HG03097 (cell line): ENCODE measurements at regions not wholly inside any gene's neighbourhood (a gene's known extent, or its start where the extent isn't known, plus 50 kb on each side); places are given as distances from the start of the nearest gene placed in this dataset.
"Not testable (repeated sequence)": the region's sequence is repeated elsewhere in the genome, so short reads cannot be mapped to it uniquely, and the experiment has no call there.

Source experiments
- ATAC-seq: cut with Tn5 transposase; IDR thresholded peaks from one replicate; pipeline ENCODE4 v1.9.1; 2021; ENCODE audit not compliant: unreplicated experiment, low FRiP score

DNA sequence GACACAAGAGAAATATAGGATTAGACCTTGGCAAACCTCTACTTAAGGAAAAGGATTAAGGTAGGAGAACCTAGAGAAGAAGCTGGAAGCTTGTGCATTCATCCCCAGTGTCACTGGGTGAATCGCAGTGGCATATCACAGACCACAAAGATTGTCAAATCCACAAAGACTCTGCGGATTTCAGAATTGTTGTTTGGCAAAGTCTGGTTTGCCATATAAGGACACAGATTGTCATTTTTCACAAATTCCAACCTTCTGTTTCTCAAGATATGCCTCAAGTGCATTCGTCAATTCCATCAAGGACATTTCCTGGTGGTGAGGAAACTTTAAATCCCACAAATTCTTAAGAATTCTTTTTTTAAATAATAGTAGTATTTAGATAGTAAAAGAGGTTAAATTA lies 395.1 kb upstream of the PAPPA start:
- no peak for ATAC-seq

- ATAC-seq: no peak
These were observed 394.2 kb upstream of the PAPPA start for GRCh38 chr9:115759426-115759825.

GRCh38 chr9:115764645-115765044 lies 388.9 kb upstream of the PAPPA start:
- no peak for ATAC-seq

DNA sequence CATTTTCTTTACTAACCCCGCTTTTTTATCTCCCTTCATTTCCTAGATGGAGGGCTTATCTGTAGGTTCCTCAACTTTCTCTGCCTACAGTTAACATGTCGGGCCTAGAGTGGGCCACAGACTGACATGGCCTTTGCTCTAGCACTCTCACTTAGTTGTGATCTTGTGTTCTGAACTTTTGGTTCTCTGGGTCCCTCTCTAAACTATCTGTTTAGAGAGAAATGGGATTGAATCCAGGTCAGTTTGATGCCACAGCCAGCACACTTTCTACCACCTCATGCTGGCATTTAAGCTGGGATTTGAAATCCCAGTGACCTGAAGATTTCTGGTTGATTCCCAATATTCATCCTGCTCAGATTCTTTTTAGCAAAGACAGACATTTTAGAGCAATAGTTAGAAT lies 388.5 kb upstream of the PAPPA start:
- no peak for ATAC-seq

- ATAC-seq: no peak
These were observed 387.1 kb upstream of the PAPPA start for GRCh38 chr9:115766370-115766955.

GRCh38 chr9:115770521-115770920 lies 383.1 kb upstream of the PAPPA start:
- ATAC-seq: no peak

DNA sequence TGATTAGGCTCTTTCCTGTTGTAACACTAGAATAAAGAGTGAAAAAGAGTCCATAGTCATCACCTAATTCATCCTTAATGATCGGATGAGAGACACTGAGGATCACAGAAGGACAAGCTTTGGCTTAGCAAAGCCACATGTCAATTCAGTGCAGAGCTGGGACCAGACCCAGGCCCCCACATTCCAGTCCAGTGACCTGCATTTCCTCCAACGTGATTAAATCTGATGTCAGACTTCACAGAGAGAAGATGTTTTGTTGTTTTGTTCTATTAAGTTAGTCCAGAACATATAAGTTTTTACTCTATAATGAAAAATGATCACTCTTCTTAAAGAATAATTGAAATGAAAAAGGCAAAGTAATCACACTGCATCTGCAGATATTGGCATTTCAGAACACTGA lies 377.9 kb upstream of the PAPPA start:
- ATAC-seq: no peak

- no peak for ATAC-seq
These were observed 376.0 kb upstream of the PAPPA start for GRCh38 chr9:115777610-115778009.

- ATAC-seq: no peak
These were observed 372.4 kb upstream of the PAPPA start for GRCh38 chr9:115781070-115781736.

- ATAC-seq: no peak
These were observed 367.3 kb upstream of the PAPPA start for GRCh38 chr9:115786321-115786720.

DNA sequence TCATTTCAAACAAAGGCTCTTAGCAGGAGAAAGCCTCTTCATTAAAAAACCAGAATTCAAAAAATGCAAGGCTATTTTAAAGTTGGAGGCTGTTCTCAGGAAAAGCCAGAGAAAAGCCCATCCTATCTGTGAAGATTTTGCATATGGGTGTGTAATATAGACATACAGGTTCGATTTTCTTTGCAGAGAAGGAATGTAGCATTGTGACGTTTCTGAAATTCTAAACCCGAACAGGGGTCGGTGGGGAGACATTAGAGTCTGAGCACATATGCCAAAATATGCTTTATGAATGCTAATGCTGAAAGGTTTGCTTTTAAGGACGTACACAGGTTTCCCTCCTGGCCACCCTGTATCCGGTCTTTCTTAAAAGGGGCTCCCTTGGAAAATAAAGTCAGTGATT lies 363.1 kb upstream of the PAPPA start:
- ATAC-seq: no peak

GRCh38 chr9:115794921-115795475 lies 358.6 kb upstream of the PAPPA start:
- no peak for ATAC-seq

GRCh38 chr9:115799734-115800133 lies 353.9 kb upstream of the PAPPA start:
- ATAC-seq: no peak

DNA sequence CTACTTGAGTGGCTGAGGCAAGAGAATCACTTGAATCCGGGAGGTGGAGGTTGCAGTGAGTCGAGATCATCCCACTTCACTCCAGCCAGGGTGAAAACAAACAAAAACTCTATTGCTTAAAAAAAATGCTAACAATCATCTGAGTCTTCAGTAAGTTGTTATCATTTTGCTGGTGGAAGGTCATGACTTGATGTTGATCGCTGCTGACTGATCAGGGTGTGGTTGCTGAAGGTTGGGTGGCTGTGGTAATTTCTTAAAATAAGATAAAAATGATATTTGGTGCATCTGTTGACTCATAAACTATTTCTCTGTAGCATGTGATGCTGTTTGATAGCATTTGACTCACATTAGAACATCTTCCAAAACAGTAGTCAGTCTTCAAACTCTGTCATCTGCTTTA lies 349.4 kb upstream of the PAPPA start:
- ATAC-seq: no peak

DNA sequence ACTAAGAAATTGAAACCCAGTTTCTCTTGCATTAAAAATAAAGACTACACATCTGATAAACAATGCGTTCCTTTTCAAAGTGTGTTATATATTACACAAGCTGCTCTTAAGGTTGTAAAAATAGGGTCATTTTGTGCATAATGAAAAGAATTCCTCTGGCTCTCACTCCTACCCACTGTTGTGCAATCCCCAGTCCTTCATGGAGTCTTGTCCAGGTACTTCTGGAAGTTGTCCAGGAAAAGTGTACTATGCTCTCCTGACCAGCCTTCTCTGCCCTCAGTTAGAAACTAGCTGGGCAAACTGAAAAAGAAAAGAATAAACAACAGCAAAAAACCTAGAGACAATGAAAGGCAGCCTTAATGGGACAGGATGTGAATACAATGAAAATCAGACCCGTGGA lies 345.5 kb upstream of the PAPPA start:
- no peak for ATAC-seq

DNA sequence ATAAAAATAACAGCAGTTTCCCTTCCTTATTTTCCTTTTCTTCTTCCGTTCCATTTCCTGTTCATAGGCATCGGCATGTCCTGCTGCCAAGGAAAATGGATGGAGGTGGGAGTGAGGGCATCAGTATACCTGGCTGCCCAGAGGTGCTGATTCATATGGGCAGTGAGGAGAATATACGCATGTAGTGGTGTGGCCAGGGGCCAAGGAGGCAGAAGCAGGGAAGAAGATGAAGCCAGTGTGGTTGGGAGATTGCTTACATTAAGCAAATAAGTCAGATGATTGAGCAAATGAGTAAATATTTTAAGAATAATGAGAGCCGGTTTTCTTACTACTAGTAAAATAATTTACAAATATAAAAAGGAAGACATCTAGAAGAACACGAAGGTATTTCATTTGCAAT lies 344.9 kb upstream of the PAPPA start:
- no peak for ATAC-seq

DNA sequence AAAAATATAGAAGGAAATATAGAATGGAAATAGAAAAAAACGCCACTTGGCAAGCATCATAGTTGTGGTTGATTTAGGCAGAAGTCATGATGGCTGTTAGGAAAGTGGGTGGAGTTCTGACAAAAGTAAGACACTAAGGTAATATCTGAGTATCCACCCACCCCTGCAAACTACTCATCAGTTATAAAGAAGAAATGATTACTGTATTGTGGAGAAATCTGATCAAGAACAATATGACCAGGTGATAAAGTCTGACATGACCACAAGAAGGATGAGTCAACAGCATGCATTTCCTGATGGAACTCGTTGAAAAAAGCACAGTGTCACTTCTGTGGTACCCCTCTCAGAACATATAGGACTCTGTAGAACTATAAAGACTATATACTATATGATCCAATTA lies 343.4 kb upstream of the PAPPA start:
- ATAC-seq: no peak

DNA sequence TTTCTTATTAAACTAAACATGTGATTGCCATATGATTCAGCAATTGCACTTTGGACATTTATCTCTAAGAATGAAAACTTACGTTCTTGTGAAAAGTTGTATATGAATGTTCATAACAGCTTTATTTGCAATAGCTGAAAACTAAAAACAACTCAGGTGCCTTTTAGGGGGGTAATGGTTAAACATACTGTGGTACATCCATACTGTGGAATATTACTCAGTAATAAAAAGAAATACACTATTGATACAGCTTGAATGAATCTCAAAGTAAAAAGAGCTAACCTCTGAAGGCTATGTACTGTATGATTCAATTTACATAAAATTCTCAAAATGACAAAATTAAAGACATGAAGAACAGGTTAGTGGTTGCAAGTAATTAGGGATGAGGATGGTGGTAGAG lies 339.5 kb upstream of the PAPPA start:
- no peak for ATAC-seq

GRCh38 chr9:115815786-115816185 lies 337.8 kb upstream of the PAPPA start:
- no peak for ATAC-seq

DNA sequence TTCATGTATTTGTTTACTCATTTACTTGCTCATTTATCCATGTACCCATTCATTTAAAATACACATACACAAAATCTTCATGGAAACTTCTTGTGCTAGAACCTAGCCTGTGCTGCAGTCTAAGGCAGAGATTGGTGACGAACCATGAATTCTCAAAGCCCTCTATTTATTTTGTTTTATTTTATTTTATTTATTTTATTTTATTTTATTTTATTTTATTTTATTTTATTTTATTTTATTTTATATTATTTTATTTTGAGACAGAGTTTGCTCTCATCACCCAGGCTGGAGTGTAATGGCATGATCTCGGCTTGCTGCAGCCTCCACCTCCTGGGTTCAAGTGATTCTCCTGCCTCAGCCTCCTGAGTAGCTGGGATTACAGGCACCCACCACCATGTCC lies 334.9 kb upstream of the PAPPA start:
- not testable (repeated sequence) for ATAC-seq

- no peak for ATAC-seq
These were observed 321.6 kb upstream of the PAPPA start for GRCh38 chr9:115832031-115832430.

- ATAC-seq: no peak
These were observed 316.0 kb upstream of the PAPPA start for GRCh38 chr9:115837618-115838017.
